ENCODE measurements at regions not wholly inside any gene's neighbourhood (a gene's known extent, or its start where the extent isn't known, plus 50 kb on each side); places are given as distances from the start of the nearest gene placed in this dataset.

DNA sequence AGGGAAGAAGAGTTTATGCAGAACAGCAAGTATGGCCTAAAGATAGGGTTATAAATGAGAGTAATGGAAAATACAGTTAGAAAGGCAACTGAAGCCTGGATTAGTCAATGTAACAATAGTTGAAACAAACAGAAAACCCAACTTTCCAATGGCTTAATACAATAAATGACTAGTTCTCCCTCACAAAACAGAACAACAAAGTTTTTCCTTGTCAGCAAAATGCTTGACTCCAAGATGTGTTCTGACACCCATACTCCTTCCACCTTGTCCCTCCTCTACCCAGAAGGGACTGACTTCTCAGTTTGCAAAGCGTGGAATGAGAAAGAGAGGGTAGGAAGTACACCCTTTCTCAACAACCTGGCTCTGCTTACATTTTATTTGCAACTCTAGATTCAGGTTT lies 191.4 kb upstream of the OSR1 start:
- TF ChIP-seq EP300 (IDR thresholded peaks at IDR 0.05) (no peak), POLR2A (IDR thresholded peaks at IDR 0.05) (no peak)
- TF ChIP-seq, protein P1, sequence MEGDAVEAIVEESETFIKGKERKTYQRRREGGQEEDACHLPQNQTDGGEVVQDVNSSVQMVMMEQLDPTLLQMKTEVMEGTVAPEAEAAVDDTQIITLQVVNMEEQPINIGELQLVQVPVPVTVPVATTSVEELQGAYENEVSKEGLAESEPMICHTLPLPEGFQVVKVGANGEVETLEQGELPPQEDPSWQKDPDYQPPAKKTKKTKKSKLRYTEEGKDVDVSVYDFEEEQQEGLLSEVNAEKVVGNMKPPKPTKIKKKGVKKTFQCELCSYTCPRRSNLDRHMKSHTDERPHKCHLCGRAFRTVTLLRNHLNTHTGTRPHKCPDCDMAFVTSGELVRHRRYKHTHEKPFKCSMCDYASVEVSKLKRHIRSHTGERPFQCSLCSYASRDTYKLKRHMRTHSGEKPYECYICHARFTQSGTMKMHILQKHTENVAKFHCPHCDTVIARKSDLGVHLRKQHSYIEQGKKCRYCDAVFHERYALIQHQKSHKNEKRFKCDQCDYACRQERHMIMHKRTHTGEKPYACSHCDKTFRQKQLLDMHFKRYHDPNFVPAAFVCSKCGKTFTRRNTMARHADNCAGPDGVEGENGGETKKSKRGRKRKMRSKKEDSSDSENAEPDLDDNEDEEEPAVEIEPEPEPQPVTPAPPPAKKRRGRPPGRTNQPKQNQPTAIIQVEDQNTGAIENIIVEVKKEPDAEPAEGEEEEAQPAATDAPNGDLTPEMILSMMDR (IDR thresholded peaks at IDR 0.05) = no peak
